Right atrium auricular region (tissue), 2 donors: ENCODE measurements at regions not wholly inside any gene's neighbourhood (a gene's known extent, or its start where the extent isn't known, plus 50 kb on each side); places are given as distances from the start of the nearest gene placed in this dataset.
"Not testable (repeated sequence)": the region's sequence is repeated elsewhere in the genome, so short reads cannot be mapped to it uniquely, and the experiment has no call there.

Experiments used
- DNase-seq: peaks from one replicate; pipeline ENCODE4 v3.0.0-alpha.2; 2019; ENCODE audit warnings: low spot score
- H3K27ac ChIP-seq, 2 donors: fragments of 200-600 bp; sonication (generic); 1 replicate in 1 of 2; 2 replicates in 1 of 2; pipeline ENCODE4 v1.5.1; 2016 to 2019
- H3K27me3 ChIP-seq, 2 donors: fragments of 200-600 bp; sonication (generic); one replicate each; pipeline versions ENCODE4 v1.5.1 to v1.6.0; 2017 to 2019
- H3K36me3 ChIP-seq: fragments of 200-600 bp; sonication (generic); one replicate; pipeline ENCODE4 v1.5.1; 2016
- H3K4me1 ChIP-seq, 2 donors: fragments of 200-600 bp; sonication (generic); one replicate each; pipeline versions ENCODE4 v1.5.1 to v1.6.0; 2017 to 2019
- H3K4me3 ChIP-seq, 2 donors: fragments of 200-600 bp; sonication (generic); 1 replicate in 1 of 2; 2 replicates in 1 of 2; pipeline ENCODE4 v1.5.1; 2017 to 2019; ENCODE audit warnings: mild to moderate bottlenecking in 1 of 2, moderate library complexity in 1 of 2
- H3K9me3 ChIP-seq, 2 donors: fragments of 200-600 bp; sonication (generic); one replicate each; pipeline ENCODE4 v1.5.1; 2019
- CTCF ChIP-seq, 2 donors: fragments of 200-600 bp; sonication (generic); IDR thresholded peaks; one replicate each; pipeline ENCODE4 v1.5.1; 2019; ENCODE audit warnings: antibody characterized with exemption in 2 of 2

DNA sequence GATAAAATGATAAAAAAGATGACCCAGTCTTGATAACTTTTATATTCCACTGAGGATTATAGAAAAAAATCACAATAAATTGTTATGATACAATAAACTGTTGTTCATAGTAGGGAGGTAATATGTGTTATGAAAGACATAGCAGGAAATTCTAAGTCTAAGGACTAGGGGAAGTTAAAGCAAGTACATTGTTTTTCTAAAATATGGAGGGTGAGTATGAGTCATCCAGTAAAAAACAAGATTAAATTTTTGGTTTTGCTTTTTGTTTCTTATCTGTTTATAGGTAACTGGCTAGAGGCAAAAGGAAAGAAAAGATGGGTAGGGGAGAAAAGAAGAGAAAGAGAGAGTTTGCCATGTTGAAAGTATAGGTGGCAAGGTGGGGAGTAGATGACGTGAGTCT, 188.4 kb downstream of the POLR1F start:
- H3K9me3 ChIP-seq, result no peaks in the 10 kb centered on the region
- no peak overlapping the region for H3K27ac ChIP-seq
- H3K4me1 ChIP-seq, result no peaks in the 10 kb centered on the region
- no peak for TF ChIP-seq CTCF (IDR thresholded peaks at IDR 0.05)
- no peaks in the 10 kb centered on the region for H3K27me3 ChIP-seq
- no peak overlapping the region for H3K4me3 ChIP-seq
- H3K36me3 ChIP-seq, result no peaks in the 10 kb centered on the region
- no peak for DNase-seq

DNA sequence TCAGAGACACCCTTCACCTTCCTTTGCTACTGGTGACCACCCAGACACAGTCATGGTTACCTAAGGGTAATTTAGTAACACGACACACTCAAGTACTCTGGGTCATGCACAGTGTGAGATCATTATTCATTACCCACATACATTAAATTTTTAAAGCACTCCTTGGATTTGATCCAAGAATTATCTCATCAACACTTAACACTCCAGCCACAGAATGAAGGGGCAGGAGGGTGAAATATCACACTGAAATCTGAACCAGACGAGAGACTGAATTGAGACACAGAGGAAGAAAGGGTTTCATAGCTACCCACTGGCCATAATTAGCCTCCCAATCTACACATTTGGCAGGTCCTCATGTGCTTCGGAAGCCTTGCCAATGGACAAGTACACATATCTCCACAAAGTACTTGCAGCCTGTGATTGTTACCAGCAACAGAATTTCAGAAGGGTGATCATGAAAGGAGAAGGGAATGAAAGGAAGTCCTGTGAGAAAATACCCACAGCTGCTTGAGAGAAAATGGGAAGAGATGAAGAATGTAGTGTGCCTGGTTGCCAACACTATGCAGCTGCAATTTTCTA, 189.3 kb downstream of the POLR1F start:
- no peak for DNase-seq
- Histone ChIP-seq H3K27me3 (no peaks in the 10 kb centered on the region), H3K27ac (no peak overlapping the region), H3K36me3 (no peaks in the 10 kb centered on the region), H3K4me1 (no peaks in the 10 kb centered on the region), H3K4me3 (no peak overlapping the region), H3K9me3 (no peaks in the 10 kb centered on the region)
- TF ChIP-seq CTCF (IDR thresholded peaks at IDR 0.05), result no peak

DNA sequence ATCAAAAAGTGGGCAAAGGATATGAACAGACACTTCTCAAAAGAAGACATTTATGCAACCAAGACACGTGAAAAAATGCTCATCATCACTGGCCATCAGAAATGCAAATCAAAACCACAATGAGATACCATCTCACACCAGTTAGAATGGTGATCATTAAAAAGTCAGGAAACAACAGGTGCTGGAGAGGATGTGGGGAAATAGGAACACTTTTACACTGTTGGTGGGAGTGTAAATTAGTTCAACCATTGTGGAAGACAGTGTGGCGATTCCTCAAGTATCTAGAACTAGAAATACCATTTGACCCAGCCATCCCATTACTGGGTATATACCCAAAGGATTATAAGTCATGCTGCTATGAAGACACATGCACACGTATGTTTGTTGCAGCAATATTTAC, 191.3 kb downstream of the POLR1F start:
- DNase-seq, H3K27ac ChIP-seq, H3K4me3 ChIP-seq, H3K4me1 ChIP-seq, H3K9me3 ChIP-seq, H3K27me3 ChIP-seq, H3K36me3 ChIP-seq: not testable (repeated sequence)

- Histone ChIP-seq H3K27me3 (no peaks in the 10 kb centered on the region), H3K9me3 (no peaks in the 10 kb centered on the region)
- TF ChIP-seq CTCF (IDR thresholded peaks at IDR 0.05), result no peak
Measured at GRCh38 chr7:19508821-19509220, 200.0 kb downstream of the POLR1F start.

DNA sequence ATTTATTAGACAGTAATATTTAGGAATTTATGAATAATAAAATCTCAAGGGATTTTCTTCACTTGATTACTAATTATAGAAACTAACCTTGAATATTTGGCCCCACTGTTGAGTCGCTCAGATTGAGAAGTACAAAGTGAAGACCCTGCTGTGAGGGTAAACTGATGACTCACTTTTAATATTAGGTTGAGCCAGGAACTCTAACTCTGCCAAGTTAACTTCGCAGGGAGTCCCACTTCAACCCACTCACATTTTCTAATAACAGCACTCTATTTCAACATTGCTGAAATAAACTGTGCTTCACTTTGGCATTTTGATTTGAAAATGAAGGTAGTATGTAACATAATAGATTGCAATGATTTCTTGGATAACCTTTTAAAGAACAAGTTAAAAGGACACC, 200.7 kb downstream of the POLR1F start:
- DNase-seq, result no peak
- no peaks in the 10 kb centered on the region for H3K27me3 ChIP-seq
- TF ChIP-seq CTCF (IDR thresholded peaks at IDR 0.05), result no peak
- no peaks in the 10 kb centered on the region for H3K9me3 ChIP-seq
- H3K4me1 ChIP-seq, result no peaks in the 10 kb centered on the region
- H3K4me3 ChIP-seq, result no peak overlapping the region
- H3K27ac ChIP-seq, result no peak overlapping the region
- H3K36me3 ChIP-seq, result no peaks in the 10 kb centered on the region

More at GRCh38 chr7:19508821-19509220, 200.0 kb downstream of the POLR1F start:
- no peak overlapping the region for H3K27ac ChIP-seq
- H3K36me3 ChIP-seq, result no peaks in the 10 kb centered on the region
- H3K4me1 ChIP-seq, result no peaks in the 10 kb centered on the region
- no peak for DNase-seq
- H3K4me3 ChIP-seq, result no peak overlapping the region

DNA sequence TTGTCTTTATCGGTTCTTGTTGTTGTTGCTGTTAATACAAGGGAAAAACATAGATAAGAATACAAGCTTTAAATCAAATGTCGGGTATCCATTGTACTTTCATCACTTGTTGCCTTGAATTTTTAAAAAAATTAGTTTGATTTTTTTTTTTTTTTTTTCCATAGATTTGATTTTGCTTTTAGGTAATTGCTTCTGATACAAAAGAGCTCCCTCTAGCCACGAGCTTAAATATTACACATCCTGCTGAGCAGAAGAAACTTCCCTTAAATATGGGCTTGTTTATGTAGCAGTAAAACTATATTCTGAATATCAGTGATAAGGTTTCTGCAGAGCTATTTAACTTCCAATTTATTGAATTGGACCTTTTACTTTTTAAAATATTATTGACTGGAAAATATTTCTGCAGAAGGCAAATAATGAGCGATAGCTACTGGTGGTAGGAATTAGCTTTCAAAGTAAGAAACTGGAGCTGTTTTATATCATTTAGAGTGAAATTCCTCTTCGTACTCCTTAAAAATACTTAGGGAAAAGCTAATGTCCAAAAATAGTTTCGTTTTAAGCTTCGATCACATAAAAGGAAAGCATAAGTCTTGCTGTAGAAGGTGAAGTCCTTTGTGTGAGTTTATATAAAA, 216.9 kb downstream of the POLR1F start:
- TF ChIP-seq CTCF (IDR thresholded peaks at IDR 0.05), result peak in 1 of 2 donors; percentile 57
- no peak for DNase-seq
- Histone ChIP-seq H3K36me3 (no peaks in the 10 kb centered on the region), H3K27me3 (no peaks in the 10 kb centered on the region), H3K9me3 (no peaks in the 10 kb centered on the region), H3K4me3 (no peak overlapping the region), H3K27ac (no peak overlapping the region), H3K4me1 (no peaks in the 10 kb centered on the region)
